C1 segment of cervical spinal cord (tissue), 14 donors: ENCODE measurements at regions not wholly inside any gene's neighbourhood (a gene's known extent, or its start where the extent isn't known, plus 50 kb on each side); places are given as distances from the start of the nearest gene placed in this dataset.

Source experiments
- DNase-seq, 14 donors: peaks; one replicate each; lab custom pipeline; 2025; lab: John Stamatoyannopoulos, UW

DNA sequence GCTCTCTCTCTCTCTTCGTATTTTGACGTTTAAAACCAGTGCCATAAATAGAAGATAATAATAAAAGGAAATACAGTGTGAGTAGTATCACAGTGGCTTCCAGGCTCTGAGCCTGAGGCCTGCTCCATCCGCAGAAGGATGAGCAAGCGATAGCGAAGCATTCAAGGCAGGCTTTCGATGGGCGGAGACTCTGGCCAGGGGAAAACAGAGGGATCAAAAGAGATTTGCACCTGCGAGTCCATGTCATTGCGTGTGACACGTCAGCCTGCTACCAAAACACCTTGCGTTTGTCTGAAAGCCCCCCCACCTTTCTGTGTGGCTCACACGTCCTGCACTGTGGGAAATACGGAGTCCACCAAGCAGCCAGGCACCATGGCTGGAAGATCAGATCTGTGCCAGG, 377.3 kb upstream of the SULF2 start:
- no peak for DNase-seq

GRCh38 chr20:48159145-48160008, 374.1 kb upstream of the SULF2 start:
- no peak for DNase-seq

- peak in 6 of 14 donors; percentile 0 to 26 (median 10) for DNase-seq
Observed at GRCh38 chr20:48158014-48158413, 372.7 kb upstream of the SULF2 start.

DNA sequence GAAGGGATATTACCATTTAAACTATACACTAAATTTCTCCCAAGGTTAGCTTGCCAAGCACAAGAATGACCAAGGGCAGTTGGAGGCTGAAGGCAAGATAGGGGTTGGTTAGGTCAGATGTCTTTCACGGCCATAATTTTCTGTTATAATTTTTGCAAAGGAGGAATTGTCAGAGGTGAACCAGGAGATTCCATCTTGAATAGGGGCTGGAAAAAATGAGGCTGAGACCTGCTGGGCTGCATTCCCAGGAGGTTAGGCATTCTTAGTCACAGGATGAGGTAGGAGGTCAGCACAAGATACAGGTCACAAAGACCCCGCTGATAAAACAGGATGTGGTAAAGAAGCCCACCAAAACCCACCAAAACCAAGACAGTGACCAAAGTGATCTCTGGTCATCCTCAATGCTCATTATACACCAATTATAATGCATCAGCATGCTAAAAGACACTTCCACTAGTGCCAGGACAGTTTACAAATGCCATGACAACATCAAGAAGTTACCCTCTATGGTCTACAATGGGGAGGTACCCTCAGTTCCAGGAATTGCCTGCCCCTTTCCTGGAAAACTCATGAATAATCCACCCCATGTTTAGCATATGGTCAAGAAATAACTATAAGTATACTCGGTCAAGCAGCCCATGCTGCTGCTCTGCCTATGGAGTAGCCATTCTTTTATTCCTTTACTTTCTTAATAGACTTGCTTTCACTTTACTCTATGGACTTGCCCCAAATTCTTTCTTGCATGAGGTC, 371.8 kb upstream of the SULF2 start:
- no peak for DNase-seq

- DNase-seq: no peak
Observed at GRCh38 chr20:48156521-48156920, 371.2 kb upstream of the SULF2 start.

- DNase-seq: peak in 9 of 14 donors; percentile 4 to 69 (median 24)
Observed at GRCh38 chr20:48155268-48155667, 370.0 kb upstream of the SULF2 start.

- DNase-seq: no peak
Observed at GRCh38 chr20:48154040-48154765, 368.9 kb upstream of the SULF2 start.

DNA sequence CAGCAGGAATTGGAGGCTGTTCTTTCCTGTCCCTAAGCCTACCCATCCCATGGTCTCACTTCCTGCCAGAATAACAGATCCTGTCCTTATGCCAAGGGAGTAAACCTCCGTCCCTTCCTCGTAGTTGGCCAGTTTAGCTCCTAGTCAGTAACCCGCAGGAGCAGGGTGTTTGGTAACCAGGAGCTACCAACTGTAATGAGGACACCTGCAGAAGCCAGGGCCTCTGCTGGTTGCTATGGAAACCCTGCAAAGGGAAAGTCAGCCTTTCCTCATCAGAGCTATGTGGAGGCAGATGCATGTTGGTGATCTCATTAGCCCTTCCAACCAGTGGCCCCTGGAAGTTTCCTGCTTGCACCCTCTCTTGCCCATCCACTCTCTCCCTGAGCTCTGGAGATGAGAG, 368.2 kb upstream of the SULF2 start:
- peak in 2 of 14 donors; percentile 3 to 8 for DNase-seq

DNA sequence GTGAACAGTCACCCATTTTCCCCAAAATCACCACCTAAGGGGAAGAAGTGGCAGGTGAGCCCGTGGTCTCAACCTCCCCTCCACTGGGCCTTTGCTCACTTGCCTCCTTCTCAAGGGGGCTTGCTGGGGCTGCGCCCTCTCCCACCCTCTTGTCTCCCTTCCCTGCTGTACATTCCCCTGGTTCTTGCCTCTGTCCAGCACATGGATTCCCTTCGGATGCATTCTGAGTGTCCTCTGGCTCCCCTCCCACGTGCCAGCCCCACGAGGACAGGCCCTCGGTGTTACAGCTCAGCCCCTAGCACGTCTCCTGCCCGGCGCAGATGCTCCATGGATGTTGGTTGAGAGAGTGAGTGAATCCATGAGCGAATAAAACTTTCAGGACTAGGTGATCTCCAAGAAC, 367.8 kb upstream of the SULF2 start:
- no peak for DNase-seq

GRCh38 chr20:48150568-48150967, 365.3 kb upstream of the SULF2 start:
- no peak for DNase-seq

- DNase-seq: no peak
Observed at GRCh38 chr20:48149902-48150301, 364.6 kb upstream of the SULF2 start.

GRCh38 chr20:48148916-48149672, 363.8 kb upstream of the SULF2 start:
- no peak for DNase-seq

- DNase-seq: no peak
Observed at GRCh38 chr20:48148020-48148419, 362.7 kb upstream of the SULF2 start.

GRCh38 chr20:48147311-48147710, 362.0 kb upstream of the SULF2 start:
- DNase-seq: no peak

DNA sequence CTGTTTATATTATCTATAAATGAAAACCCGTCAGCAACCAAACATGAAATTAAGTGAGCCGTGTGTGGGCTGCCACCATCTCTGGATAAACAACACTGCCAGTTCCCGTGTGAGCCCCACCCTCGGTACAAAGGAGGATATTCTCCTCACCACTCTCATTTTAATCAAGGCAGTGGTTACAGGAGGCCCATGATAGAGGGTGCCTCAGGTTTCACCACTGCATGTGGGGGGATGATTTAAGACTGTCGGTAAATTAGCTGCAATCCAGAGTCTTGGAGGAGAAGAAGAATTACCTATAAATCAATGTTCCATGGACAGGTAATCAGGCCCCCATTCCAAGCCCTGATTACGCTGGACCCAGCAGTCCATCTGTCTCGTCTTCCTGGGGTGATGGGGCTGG, 361.6 kb upstream of the SULF2 start:
- DNase-seq: no peak

- DNase-seq: no peak
Observed at GRCh38 chr20:48146308-48146707, 361.0 kb upstream of the SULF2 start.

DNA sequence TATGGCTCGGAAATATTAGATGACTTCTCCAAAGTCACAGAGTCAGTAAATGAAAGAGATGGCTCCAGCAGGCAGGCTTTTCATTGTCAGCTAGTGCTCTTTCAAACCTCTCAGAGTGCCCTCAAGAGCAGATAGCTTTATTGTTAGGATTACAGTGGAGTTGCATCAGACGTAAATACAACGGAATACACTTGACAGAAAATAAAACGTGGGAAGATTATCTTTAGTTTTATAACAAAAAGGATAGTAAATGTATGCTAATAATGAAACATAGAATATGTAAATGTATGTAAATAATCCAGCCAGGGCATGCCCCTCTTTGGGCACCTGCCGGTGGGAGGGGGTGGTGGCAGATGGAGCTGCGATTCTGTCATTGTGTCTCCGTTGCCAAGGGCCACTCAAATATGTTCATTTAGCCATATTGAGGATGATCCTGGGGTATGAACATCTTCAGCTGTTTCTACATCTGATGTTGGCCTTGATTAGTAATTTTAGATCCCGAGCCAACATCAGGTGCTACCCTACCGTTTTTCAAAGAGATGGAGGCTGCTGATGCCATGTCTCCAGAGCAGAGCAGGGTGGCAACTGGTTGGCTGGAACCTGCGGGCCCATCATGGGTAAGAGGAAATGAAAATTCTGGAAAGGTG, 358.3 kb upstream of the SULF2 start:
- DNase-seq: no peak

- DNase-seq: no peak
Observed at GRCh38 chr20:48142516-48142773, 357.2 kb upstream of the SULF2 start.

DNA sequence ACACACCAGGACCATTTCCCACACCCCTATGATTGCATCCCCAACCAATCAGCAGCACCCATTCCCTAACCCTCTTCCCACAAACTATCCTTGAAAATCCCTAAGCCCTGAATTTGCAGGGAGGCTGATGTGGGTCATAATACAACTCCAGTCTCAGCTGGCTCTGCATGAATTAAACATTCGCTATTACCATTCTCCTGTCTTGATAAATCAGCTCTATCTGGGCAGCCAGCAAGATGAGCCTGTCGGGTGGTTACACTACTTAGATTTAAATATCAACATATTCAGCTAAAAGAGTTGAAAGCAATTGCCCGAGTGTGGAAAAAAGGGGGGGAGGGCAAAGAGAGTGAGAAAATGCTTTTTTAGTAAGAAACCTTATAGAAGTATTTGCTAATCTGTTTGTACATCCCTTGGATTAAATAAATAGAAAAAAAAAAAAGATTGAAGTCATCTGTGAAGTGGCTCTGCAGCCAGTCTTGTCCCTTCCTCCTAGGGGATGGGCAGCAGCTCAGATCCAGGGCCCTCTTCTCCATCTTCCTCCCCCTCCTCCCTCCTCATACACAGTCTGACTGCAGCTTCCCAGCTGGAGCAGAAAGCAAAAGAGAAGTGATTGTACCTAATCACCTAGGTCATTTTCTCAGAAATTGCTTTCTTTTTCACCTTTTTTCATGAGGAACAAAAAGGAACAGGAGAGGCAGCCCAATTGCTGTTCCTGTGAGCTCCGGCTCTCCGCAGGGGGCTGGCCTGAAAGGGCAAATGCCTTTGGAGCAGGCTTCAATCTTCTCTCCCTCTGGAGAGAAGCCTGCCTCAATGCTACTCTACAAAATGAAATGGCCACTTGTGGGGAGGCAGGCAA, 356.6 kb upstream of the SULF2 start:
- DNase-seq: no peak
